T47D (cell line): ENCODE measurements at regions not wholly inside any gene's neighbourhood (a gene's known extent, or its start where the extent isn't known, plus 50 kb on each side); places are given as distances from the start of the nearest gene placed in this dataset.

Source experiments
- DNase-seq, 2 experiments: peaks; one replicate each; pipeline versions ENCODE4 v3.0.0 to v3.0.0-alpha.2; 2011 to 2012; ENCODE audit warnings: low read depth in 1 of 2, low spot score in 1 of 2
- JUND ChIP-seq: IDR thresholded peaks from 2 replicates; pipeline ENCODE4 v1.6.1; 2012; ENCODE audit warnings: low read depth
- in situ Hi-C: cut with HindIII; loops from 2 replicates; pipeline ENCODE4 v1.10.0; 2016; ENCODE audit warnings: low sequenced_read_pairs, low pct_unique_long_range_greater_than_20kb

- no peak for TF ChIP-seq JUND
These were observed 82.5 kb downstream of the PALM2AKAP2 start for GRCh38 chr9:109862452-109862851.

DNA sequence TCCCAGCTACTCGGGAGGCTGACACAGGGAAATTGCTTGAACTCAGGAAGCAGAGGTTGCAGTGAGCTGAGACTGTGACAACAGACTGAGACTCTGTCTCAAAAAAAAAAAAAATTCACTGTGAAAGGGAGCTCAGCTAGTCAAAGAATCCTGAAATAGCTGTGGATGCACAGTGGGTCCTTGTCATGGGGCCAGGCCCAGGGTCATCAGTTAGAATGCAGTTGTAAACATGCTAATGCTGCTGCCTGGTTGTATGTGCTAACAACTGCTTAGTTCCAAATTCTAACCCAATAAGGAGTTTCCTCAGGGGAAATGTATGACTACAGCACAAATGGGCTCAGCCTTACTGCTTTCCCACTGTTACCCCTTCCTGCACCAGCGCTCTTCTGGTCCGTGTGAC lies 84.0 kb downstream of the PALM2AKAP2 start:
- in situ Hi-C loops: no loop called here
- no peak for DNase-seq
- no peak for TF ChIP-seq JUND

More at GRCh38 chr9:109862452-109862851, 82.5 kb downstream of the PALM2AKAP2 start:
- in situ Hi-C loops: no loop called here
- DNase-seq: peak in 1 of 2 experiments; percentile 30

DNA sequence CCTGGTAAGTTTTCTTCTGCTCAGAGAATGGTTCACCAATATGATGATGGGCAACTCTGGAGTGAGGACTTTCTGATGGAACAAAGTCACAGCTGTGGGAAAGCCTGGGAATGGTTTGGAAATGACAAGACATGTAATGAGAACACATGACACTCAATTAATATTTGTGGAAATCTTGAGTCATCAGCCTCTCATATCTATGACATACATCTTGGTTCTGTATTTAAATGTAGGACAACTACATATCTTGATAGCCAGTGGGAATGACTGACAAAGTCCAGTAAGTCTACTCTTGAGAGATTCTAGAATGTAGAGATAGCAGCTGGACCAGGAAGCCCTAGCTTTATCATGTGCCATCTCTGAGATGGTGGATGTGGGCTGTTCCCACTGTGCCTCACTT lies 85.5 kb downstream of the PALM2AKAP2 start:
- no peak for DNase-seq
- in situ Hi-C loops: no loop called here

GRCh38 chr9:109868207-109868606 lies 88.2 kb downstream of the PALM2AKAP2 start:
- in situ Hi-C loops: no loop called here
- no peak for TF ChIP-seq JUND
- no peak for DNase-seq

More for the DNA sequence above, 85.5 kb downstream of the PALM2AKAP2 start:
- no peak for TF ChIP-seq JUND

GRCh38 chr9:109868722-109869121 lies 88.7 kb downstream of the PALM2AKAP2 start:
- no peak for TF ChIP-seq JUND
- in situ Hi-C loops: no loop called here
- DNase-seq: no peak

GRCh38 chr9:109870365-109870764 lies 90.4 kb downstream of the PALM2AKAP2 start:
- TF ChIP-seq JUND: no peak
- in situ Hi-C loops: no loop called here
- no peak for DNase-seq

GRCh38 chr9:109872901-109873300 lies 92.9 kb downstream of the PALM2AKAP2 start:
- in situ Hi-C loops: no loop called here
- no peak for DNase-seq
- no peak for TF ChIP-seq JUND

DNA sequence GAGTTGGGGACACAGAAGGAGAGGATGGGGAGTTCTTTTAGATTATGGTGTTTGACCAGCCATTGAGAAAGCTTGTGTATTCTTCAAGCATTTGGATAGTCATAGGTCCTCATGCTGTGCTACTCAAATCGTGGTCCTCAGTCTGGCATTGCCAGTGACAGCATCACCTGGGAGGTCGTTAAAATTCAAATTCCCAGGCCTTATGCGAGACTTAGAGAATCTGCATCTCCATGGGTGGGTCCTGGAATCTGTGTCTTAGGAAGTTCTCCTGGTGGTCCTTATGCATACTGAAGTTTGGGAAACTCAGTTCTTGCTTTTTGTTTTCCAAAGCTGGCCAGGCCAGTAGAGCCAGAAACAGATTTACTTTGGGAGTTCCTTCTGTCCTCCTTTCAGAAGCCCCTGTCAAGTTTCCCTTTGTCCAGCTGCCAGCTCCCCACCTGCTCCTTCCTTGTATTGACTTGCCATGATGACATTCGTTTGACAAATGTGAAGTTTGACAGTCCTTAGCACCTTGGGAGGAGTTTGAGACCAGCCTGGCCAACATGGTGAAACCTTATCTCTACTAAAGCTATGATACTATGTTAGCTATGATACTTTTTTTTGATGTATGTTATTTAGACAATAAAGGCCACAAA lies 95.6 kb downstream of the PALM2AKAP2 start:
- DNase-seq: no peak
- in situ Hi-C loops: no loop called here

GRCh38 chr9:109880276-109881169 lies 100.5 kb downstream of the PALM2AKAP2 start:
- no peak for TF ChIP-seq JUND
- in situ Hi-C loops: no loop called here
- peak; percentile 27 to 66 for DNase-seq

More for the DNA sequence above, 95.6 kb downstream of the PALM2AKAP2 start:
- TF ChIP-seq JUND: no peak

DNA sequence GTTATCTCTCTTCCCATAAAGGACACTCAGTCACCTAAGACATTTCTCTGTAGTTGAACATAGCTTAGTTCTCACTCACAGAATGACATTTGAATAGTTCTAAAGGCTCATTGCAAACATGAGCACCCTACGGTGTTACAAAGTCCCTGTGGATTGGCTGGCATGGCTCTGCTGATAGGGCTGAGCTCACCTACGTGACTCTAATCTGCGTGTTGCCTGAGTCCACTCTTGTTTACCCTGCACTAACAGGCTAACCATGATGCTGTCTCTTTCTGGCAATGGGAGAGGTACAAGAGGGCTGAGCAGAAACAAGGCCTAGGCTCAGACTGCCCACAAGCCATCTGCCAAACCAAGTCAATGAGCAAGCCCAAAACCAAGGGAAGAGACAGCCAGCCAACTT lies 103.6 kb downstream of the PALM2AKAP2 start:
- DNase-seq: no peak
- in situ Hi-C loops: no loop called here
- no peak for TF ChIP-seq JUND

DNA sequence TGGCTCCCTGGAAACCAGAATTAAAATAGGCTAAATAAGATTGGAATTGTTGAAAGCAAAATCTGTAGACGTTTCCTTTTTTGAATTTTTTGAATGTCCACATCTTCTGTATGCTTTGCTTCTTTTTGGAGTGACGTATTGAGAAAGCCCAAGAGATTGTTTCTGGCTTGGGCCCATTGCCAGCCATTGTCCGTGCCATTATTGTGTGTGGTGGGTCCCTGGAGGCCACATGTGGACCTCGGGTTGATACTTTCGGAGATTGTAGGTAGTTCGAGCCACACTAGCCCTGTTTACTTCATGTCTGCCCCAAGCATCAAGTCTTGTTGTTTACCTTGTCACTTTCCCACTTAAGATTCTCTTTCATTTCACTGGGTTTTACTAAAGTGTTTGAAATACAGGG lies 106.0 kb downstream of the PALM2AKAP2 start:
- in situ Hi-C loops: no loop called here
- no peak for TF ChIP-seq JUND
- DNase-seq: no peak

GRCh38 chr9:109886617-109887016 lies 106.6 kb downstream of the PALM2AKAP2 start:
- DNase-seq: no peak
- in situ Hi-C loops: no loop called here
- TF ChIP-seq JUND: no peak

- no peak for TF ChIP-seq JUND
- DNase-seq: no peak
- in situ Hi-C loops: no loop called here
These were observed 107.1 kb downstream of the PALM2AKAP2 start for GRCh38 chr9:109887079-109887478.
